WI38 (cell line): ENCODE measurements at regions not wholly inside any gene's neighbourhood (a gene's known extent, or its start where the extent isn't known, plus 50 kb on each side); places are given as distances from the start of the nearest gene placed in this dataset.

Source experiments
- H3K4me3 ChIP-seq: 2 replicates; pipeline ENCODE4 v1.5.1; 2011; ENCODE audit warnings: low read depth, mild to moderate bottlenecking, control low read depth, low read length
- CTCF ChIP-seq: IDR thresholded peaks from 2 replicates; pipeline ENCODE4 v1.5.1; 2012; ENCODE audit warnings: low read depth, mild to moderate bottlenecking, control low read depth, low read length

GRCh38 chr5:2240118-2240904, 357.6 kb upstream of the IRX4 start:
- TF ChIP-seq CTCF: no peak
- no peak overlapping the region for H3K4me3 ChIP-seq

GRCh38 chr5:2239201-2239910, 356.6 kb upstream of the IRX4 start:
- no peak for TF ChIP-seq CTCF
- no peak overlapping the region for H3K4me3 ChIP-seq

DNA sequence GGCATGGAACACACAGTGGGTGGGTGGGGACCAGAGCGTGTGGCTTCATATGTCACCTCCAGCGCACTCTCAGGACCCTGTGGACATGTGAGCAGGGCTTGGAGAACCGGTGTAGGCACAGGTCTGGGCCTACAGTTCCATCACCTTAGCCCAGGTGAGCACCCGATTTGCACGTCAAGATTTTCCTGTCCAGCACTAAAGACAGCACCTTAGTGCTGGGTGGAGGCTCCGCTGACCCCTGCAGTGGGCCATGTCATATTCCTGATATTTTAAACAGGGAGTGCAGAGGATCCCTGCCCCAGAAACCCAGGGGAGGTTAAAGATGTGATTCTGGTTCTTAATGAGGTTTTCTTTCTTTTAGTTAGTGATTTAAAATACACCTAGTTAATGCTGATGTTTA, 356.0 kb upstream of the IRX4 start:
- no peak for TF ChIP-seq CTCF
- no peak overlapping the region for H3K4me3 ChIP-seq

DNA sequence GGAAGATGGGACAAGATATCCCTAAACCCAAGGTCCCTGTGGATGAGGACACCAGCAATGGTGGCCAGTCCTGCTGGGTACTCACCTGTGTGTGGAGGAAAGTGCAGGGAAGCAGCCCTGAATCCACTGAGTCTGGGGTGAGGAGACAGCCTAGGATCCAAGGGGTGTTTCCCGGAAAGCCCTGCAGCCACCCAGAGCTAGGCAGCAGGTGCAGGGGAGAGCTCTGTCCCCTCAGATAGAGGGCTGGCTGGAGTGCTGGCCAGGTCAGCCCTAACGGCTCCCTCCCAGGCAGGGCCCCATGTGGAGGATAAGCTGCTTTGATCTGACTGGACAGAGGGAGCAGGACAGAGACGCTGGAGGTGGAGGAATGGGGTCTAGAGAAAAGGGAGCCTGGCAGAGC, 344.7 kb upstream of the IRX4 start:
- no peak overlapping the region for H3K4me3 ChIP-seq
- no peak for TF ChIP-seq CTCF

GRCh38 chr5:2224689-2225088, 342.0 kb upstream of the IRX4 start:
- no peak for TF ChIP-seq CTCF
- H3K4me3 ChIP-seq: no peak overlapping the region

DNA sequence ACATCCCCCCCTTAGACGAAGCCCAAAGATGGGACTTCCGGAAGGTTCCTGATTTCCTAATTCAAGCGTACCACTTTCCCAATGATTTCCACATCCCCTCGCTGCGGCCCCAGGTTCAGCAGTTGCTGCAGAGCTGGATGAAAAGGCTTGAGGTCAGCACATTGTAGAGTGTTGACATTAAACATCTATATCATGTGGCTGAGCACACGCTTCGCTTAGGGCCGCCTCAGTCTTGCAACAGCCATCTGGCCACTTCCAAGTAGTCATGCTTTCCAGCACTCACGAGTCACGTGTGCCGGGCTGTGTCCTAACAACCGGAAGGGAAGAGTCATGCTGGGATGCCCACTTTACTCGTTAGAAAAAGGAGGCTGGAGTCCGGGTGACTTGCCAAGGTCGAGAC, 340.6 kb upstream of the IRX4 start:
- no peak overlapping the region for H3K4me3 ChIP-seq
- no peak for TF ChIP-seq CTCF

- no peak for TF ChIP-seq CTCF
- no peak overlapping the region for H3K4me3 ChIP-seq
These were observed 339.7 kb upstream of the IRX4 start for GRCh38 chr5:2222246-2222992.
